Suppressor macrophage treated with lipopolysaccharide for 1 hour (primary cell): ENCODE measurements at regions not wholly inside any gene's neighbourhood (a gene's known extent, or its start where the extent isn't known, plus 50 kb on each side); places are given as distances from the start of the nearest gene placed in this dataset.
"Not testable (repeated sequence)": the region's sequence is repeated elsewhere in the genome, so short reads cannot be mapped to it uniquely, and the experiment has no call there.

Experiments
- DNase-seq, 3 donors: peaks; one replicate each; pipeline ENCODE4 v3.0.0-alpha.2; 2020 to 2022

- DNase-seq: no peak
Observed at GRCh38 chr1:113307771-113308445, 82.4 kb upstream of the MAGI3 start.

- not testable (repeated sequence) for DNase-seq
Observed at GRCh38 chr1:113312651-113313050, 77.7 kb upstream of the MAGI3 start.

- DNase-seq: no peak
Observed at GRCh38 chr1:113314600-113314999, 75.7 kb upstream of the MAGI3 start.

GRCh38 chr1:113320272-113320671 is 70.0 kb upstream of the MAGI3 start:
- no peak for DNase-seq

GRCh38 chr1:113320972-113321680 is 69.2 kb upstream of the MAGI3 start:
- DNase-seq: no peak

- no peak for DNase-seq
Observed at GRCh38 chr1:113321771-113322387, 68.4 kb upstream of the MAGI3 start.

- no peak for DNase-seq
Observed at GRCh38 chr1:113322439-113322838, 67.9 kb upstream of the MAGI3 start.

GRCh38 chr1:113325022-113325421 is 65.3 kb upstream of the MAGI3 start:
- DNase-seq: no peak

- no peak for DNase-seq
Observed at GRCh38 chr1:113326976-113327375, 63.3 kb upstream of the MAGI3 start.

- DNase-seq: no peak
Observed at GRCh38 chr1:113333056-113333455, 57.3 kb upstream of the MAGI3 start.

GRCh38 chr1:113340038-113340437 is 50.3 kb upstream of the MAGI3 start:
- DNase-seq: peak in 1 of 3 donors; percentile 5
